CD4-positive, alpha-beta T cell treated with Interleukin-15 for 4 hours (primary cell): ENCODE measurements at regions not wholly inside any gene's neighbourhood (a gene's known extent, or its start where the extent isn't known, plus 50 kb on each side); places are given as distances from the start of the nearest gene placed in this dataset.

ENCODE experiments used
- DNase-seq: peaks from one replicate; pipeline ENCODE4 v3.0.0-alpha.2; 2020; ENCODE audit warnings: low spot score

DNA sequence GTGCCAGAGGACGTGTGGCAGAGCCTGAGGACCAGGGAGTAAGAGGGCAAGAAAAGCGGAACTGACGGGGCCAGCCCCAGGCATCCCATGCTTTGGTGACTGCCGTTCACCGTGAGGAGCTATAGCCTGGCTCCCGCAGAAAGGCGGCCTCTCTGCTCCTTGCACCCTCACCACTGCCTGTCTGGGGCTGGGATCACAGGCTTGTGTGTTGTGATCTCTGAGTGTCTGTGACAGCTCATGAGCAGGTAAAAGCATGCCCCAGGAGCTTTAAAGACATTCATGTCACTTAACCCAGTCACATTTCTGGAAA is 266.8 kb upstream of the RAB6C start:
- DNase-seq = no peak

DNA sequence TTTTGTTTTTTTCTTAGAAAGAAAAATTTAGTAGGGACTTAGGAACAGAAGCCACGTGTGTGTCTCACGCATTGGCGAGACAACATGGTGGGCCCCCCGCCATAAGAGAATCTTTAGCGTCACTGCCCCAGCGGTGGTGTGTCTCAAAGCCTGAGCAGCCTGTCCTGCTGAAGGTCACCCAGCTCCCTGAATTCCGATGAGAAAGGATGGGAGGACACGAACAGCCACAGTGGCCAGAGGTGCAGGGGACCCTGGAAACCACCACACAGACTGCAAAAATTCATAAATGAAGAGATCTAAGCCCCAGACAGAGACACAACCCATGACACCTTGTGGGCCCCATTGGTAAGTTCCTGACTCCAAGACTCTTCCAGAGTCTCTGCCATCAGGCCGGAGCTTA is 266.1 kb upstream of the RAB6C start:
- DNase-seq = no peak

DNA sequence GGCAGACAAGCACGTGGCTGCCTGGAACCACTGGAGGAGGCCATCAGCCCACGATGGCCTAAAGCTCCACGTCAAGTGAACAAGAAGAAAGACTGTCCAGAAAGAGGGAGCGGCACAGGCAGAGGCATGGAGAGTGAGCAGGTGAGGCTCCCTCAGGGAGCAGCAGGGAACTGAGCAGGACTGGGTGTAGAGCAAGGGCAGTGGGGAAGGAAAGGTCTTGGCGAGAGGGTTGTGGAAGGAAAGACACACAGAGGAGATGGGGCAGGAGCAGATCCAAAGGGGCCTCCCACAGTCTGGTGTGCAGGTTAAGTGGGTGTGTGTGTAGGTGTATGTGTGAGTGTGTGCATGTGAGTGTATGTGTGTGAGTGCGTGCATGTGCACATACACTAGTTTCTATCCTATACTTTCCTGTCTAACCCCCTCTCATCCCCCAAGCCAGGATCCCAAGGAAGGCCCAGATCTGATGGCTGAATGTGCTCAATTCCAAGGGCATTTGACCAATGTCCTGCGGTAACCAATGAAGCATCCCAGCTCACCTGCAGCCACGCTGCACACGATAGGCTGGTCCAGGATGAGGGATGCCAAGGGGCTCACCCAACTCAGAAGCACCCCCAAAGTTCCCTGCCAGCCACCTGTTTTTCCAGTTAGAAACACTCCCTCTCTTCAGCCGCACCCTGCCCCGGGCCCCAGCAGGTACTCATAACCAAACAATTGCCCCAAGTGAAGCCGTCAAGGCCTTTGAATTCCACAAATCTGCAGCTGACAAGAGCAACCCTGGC is 262.5 kb upstream of the RAB6C start:
- no peak for DNase-seq

DNA sequence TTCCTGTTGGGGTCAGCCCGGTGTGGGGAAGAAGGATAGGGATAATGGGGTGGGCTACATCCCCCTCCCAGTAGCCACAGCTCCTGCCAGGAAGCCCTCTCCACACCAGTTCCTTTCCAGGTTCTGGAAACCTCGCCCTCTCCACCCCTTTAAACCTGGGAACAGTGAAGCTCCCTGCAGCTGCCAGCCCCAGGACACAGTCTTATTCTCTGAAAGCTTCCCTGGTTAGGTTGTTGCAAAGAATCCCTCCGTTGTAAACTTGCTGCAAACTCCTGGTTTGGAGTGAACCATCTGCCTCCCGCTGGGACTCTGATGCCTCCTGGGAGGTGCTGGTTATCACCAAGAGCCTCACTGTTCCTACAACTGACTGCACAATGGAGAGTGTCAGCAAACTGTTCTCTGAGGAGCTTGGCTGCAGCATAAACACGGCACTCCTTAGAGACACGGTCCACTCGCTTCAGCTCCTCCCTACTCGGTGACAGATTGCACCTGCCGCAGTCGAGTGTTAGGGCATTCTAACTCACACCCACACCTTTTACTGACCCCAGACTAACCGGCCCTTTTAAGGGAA is 261.8 kb upstream of the RAB6C start:
- DNase-seq = no peak

DNA sequence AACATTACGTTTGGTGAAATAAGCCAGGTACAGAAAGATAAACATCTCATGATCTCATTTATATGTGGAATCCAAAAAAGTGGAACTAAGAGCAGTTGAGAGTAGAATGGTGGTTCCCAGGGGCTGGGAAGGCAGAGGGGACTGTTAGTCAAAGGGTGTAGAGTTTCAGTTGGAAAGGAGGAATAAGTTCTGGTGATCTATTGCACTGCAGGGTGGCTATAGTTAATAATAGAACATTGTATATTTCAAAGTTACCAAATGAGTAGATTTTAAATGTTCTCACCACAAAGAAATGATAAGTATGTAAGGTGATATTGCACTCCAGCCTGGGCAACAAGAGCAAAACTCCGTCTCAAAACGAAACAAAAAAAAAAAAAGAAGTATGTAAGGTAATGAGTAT is 260.1 kb upstream of the RAB6C start:
- DNase-seq = no peak

DNA sequence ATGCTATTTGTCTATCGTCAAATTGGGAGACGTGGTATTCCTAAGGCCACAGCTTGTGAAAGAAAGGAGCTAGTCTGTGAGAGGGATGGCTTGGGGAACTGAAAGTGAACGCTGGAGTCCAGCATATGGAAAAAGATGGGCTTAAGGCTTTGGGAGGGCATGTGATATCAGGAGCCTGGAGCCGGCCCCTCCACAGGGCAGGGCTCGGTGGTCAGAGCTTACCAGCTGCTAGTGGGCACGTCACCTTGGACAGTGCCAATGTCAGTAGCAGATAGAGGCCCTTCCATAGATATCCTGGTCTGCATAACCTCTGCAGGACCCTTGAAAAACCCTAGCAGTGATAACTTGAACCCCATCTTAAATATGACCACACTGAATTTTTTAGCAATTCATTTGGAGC is 259.1 kb upstream of the RAB6C start:
- no peak for DNase-seq

DNA sequence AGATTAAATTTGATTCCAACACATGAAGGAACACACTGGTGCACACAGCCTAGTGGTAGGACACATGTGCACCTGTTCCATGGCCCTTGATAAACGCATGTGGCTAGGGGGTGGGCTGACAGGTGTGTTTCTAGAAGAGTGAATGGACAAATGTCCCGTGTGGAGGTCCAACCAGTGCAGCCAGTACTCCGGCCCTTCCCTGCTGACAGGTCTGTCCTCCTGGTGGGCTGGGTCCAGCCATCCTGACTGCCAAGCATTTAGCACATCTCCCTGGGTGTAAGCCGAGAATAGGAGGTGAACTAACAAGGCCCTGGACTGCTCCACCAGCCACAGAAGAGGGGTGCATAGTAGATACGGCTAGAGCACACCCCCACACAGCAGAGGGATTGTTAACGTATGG is 258.7 kb upstream of the RAB6C start:
- DNase-seq = no peak

DNA sequence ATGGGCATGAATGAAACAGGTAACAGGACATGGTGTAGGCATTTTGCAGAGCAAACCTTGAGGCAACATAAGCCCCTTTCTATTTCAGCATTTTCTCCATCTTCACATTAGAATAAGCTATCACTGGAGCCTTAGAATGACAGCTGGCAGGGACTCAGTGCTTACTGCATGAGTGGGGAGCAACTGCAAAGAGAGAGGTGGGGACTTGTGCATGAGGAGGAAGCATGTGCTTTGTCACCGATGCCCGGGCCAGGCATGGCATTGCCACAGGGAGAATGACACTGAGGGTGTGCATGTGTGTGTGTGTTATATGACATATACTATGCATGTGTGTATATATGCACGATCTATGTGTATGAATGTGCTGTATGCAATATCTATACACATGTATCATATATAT is 258.2 kb upstream of the RAB6C start:
- no peak for DNase-seq

DNA sequence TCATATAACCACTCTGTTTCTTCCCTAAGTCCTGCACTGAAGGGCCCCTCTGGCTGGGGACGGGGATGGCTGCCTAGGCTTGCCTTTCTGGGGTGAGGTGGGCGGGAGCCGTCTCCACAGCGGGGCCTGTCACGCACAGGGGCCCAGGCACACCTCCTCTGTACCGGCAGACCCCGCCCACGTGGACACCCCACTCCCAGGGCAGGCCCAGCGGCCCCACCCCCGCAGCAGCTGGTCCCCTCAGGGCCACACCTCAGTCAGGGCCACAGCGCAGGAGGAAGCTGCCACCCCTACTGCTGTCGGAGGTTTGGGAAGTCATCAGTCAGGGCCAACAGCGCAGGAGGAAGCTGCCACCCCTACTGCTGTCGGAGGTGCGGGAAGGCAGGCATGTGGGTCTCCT is 257.6 kb upstream of the RAB6C start:
- DNase-seq = no peak

DNA sequence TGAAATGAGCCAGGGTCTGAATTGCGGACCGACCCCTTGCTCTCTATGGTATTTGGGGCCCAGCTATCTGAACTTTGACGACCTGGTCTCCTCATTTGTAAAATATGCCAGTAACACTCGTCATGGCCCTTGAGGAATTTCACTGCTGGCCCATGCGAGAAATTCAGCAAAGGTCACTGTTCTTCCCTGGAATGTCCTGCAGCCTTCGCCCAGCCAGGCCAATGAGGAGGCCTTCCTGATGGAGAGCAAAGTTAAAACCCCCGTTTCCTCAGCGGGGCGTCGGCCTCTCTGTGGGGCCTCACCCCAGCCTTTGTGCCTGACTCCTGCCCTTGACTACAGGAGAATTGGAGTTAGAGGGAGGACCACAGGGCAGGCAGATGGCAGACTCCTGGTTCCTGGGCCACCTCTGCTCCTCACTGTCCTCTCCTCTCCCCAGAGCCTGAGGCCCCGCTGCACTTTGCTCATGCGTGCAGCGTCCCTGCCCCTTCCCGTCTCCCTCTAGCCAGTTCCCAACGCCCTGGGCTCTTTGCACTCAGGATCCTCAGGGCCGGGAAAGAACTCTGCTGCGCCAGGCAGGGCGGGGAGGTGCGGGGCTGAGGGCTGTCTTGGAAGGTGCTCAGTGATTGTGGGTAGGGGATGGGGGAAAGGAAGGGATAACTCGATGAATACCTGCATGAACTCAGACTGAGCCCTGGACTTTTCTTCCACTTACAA is 257.0 kb upstream of the RAB6C start:
- no peak for DNase-seq

DNA sequence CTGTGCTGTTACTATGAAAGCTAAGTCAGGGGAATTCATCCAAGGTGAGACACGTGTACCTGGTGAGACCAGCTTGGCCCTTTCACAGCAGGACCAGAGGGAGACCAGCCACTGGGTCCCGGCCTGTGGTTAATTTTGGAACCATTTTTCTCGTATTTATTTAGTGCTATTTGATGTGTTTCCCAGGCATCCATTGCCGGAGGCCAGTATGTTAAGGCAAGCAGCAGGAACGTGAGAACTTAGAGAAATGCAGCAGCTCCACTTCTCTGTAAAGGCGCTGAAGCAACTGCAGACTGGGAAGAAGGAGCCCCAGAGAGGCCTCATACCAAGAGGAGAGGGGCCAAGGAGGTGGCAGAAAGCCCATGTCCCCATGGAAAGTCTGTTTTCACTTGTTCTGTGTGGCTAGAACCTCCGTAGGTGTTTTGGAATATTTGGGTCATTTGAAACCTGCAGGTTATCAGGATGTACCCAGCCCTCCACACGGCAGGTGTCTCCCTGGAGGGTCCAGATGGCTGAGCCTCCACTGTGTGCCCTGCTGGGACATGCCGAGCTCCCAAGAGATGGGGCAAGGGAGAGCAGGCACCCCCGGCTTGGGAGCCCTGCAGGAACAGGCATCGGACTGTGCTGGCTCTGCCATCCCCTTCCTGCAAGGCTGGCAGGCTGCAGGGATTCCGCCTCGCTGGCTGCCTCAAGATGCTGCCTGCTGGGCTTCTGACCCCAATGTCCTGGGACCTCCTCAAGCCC is 256.0 kb upstream of the RAB6C start:
- DNase-seq = no peak

DNA sequence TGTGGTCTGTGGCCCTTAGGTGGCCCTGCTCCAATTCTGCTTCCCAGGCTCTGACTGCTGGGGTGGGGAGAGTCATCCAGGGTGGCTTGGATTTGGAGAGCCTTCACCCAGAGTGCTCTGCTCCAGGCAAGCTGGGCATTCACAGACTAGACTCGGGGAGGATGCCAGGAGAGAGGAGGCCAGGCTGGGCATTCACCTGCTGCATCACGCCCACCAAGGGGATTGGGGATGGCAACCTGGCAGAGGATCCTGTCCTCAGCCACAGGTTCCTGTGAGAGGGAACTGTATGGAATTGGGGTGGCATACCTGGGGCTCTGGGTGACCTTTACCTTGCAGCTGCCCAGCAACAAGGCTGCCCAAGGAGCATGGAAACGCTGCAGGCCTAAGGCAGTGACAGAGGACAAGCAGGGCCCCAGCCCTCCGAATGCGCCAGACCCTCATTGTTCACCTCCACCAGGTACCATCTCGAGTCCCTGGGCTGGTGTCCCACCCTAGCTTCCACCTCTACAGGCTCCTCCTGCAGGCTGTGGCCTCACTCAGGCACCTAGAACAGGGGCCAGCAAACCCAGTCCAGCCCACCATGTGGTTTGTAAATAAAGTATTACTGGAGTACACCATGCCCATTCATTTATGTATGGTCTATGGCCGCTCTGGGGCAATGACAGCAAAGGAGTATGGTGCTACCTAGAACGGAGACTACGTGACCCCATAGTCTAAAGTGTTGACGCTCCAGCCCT is 255.3 kb upstream of the RAB6C start:
- no peak for DNase-seq

DNA sequence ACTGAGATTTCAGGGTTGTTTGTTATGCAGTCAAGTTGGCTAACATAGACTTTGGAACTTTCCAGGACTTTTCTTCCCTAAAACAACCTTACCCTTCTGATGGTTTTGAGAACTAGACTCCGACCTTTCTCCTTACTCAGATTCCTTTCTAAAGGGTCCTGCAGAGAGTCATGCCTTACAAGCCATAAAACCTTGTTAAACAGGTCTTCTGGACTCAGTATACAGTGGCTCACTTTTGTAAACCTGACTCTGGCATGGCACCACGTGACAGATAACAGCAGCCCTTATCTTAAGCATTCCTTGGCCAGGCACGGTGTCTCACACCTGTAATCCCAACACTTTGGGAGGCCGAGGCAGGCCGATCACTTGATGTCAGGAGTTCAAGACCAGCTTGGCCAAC is 253.2 kb upstream of the RAB6C start:
- no peak for DNase-seq

DNA sequence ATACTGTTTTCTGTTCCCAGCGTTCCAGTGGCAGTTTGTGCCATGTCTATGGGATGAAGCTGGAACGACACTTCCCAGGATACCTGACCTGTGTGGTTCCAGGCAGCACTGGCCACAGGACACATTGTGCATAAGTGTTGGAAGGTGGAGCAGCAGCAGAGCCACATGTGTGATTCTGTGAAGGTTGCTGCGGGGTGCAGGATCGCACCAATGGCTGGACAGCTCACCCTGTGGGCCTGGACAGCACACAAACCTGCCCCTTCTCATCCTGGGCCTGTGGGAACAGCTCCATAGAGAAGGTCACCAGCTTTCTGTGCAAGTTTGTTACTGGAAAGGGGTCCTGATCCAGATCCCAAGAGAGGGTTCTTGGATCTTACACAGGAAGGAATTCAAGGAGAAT is 252.2 kb upstream of the RAB6C start:
- no peak for DNase-seq

DNA sequence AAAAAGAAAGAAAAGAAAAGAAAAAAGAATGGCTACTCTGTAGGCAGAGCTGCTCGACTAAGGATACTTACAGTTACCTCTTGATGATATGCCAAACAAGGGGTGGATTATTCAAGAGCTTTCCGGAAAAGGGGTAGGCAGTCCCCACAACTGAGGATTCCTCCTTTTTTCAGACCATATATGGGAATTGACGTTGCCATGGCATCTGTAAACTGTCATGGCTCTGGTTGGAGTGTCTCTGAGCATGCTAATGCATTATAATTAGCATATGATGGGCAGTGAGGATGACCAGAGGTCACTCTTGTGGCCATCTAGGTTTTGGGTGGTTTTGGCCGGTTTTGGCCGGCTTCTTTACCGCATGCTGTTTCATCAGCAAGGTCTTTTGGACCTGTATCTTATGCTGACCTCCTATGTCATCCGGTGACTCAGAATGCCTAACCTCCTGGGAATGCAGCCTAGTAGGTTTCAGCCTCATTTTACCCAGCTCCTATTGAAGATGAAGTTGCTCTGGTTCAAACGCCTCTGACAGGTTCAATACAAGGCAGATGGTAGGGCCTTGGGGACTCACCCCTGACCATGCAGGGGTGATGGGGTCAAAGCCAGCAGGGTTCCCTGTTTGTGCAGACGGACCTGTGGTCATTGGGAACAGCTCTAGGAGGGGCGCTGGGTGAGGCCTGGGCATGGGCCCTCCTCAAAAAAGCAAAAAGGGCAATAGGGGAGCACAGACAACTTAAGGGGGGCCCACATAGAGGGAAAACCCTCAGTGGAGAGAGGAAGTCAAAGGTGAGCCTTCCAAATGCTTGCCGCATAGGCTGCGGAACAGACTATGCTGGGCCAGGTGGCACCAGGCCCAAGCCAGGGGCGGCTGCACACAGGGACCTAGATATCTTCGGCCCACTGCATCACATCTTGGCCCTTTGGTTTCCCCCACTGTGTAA is 251.2 kb upstream of the RAB6C start:
- DNase-seq = no peak

DNA sequence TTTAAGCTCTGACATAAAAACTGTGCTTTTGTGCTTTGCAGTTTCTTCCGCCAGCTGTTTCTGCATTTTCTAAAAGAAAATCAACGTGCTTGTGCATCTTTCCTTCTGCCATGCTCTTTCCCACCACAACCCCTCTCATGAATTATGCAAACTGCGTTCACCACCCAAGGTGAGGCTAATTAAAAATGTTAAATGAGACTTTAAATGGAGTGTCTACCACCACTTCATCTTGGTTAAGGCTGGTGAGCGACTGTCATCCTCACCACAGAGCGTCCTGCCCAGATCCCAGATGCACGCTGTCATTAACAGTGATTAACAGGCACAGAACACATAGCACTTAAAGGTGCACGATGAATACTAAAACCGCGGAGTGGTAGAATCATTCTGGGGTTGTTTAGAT is 250.5 kb upstream of the RAB6C start:
- DNase-seq = no peak

DNA sequence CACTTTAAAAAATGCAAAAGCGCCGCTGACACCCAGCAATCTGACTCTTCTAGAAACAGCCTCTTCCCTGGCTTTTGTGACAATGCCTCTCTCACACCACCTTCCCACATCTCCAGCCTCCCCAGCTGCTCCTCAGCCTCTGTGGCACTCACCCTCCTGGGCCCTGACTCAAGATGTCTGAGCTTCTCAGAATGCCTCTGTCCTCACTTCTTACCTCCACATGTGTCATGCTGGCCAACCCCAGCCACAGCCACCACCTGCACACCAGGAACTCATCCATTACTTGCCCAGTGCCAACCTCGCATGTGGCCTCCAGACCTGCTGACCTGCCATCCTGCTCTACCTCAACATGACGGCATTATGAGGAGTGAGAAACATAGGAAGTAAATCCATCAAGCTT is 249.8 kb upstream of the RAB6C start:
- DNase-seq = no peak

DNA sequence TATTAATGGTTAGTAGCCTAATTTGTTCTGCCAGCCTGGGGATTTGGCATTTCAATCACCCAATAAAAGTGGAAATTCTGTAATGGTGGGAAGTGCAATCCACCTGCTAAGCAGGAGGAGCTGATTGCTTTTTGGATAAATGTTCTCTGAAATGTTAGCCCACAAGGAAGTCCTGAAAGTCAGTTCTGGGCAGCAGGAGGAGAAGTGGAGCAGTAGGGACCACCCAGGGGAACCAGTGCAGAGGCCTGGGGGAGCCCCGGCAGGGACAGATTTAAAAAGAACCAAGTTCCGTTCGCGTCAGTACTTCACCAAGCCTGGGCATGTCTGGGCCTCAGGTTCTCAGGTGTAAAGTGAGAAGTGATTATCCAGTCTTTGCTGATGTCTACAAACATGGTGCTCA is 248.5 kb upstream of the RAB6C start:
- no peak for DNase-seq

DNA sequence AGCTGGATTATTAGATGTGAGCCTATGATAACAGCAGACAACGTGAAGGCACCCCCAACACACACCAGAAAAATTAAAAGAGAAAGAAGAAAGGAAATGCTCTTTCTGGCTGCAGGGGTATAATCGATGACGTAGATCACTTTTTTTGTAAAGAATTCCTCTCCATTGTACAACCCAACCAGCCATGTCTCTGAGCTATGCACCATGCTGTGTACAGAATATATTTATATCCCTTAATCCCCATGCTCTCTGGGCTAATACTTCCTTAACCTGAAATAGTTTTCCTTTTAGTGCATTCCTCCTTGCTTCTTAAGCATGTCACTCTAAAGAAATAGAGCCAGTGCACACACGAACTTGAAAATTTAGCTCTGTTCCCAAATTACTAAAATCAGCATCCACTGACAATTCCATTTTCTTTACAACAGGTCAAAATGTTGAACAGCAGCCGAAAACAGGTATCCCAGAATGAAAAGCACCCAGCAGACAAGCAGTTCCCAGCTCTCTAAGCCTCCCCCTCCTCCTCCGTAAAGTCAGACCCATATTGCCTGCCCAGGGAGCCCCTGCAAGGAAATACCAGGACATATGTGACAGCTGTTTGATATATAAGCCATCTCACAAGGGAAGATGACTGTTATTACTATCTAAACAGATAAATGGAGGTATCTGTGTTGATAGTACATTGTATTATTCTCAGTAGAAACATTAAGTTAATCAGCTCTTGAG is 247.4 kb upstream of the RAB6C start:
- DNase-seq = no peak

DNA sequence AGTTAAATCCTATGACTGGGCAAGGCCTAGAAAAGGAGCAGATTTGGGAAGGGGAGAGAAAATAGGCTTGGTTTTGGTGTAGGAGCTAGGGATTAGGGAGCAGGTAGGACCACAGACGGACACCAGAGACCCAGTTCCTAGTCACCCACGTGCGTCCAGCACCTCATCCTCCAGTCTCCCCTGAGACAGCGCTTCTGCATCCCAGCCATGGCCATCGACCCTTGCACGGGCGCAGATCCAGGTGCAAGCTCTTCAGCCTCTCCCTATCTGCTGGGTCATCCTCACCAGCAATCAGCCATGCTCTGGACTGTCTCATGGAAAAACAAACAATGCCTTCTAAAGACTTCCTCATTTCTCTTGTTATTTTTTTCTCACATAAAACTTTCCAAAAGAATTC is 246.8 kb upstream of the RAB6C start:
- no peak for DNase-seq

DNA sequence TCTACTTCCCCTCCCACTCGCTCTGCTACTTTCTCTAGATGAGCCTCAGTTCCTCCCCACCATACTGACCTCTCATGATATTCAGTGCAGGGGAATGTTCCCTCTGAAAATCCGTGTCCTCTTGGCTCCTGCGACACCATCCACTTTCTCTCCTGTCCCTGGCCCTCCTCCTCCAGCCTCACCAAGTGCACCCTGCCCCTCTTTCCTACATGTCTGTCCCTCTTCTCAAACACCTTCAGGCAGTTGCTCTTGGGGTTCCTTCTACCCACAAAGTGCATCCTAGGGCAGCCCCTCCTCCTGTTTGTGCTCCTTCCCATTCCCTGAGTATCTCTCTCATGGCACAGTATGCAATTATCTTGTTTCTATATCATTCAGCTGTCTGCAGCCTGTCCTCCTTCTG is 246.4 kb upstream of the RAB6C start:
- DNase-seq = no peak
